ENCODE measurements at regions not wholly inside any gene's neighbourhood (a gene's known extent, or its start where the extent isn't known, plus 50 kb on each side); places are given as distances from the start of the nearest gene placed in this dataset.
"Not testable (repeated sequence)": the region's sequence is repeated elsewhere in the genome, so short reads cannot be mapped to it uniquely, and the experiment has no call there.

DNA sequence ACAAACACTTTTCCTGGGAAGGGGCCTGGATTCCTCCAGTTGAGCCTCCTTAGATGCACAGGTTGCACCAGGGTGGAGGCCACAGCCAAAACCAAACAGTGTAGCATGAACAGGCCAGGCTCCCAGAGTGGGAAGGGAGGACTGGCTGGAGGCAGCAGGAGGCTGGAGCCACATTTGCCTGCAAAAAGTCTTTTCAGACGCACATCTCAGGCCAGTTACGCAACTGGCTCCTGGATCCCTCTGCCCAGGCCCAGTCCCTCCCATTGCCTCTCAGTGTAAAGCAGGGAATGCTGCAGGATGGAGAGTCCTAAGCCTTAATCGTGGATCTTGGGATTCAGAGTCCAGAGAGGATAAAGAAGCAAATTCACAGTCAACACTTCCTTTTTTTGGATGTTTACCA is 305.1 kb upstream of the PLGLB1 start:
- TF ChIP-seq, protein P1, sequence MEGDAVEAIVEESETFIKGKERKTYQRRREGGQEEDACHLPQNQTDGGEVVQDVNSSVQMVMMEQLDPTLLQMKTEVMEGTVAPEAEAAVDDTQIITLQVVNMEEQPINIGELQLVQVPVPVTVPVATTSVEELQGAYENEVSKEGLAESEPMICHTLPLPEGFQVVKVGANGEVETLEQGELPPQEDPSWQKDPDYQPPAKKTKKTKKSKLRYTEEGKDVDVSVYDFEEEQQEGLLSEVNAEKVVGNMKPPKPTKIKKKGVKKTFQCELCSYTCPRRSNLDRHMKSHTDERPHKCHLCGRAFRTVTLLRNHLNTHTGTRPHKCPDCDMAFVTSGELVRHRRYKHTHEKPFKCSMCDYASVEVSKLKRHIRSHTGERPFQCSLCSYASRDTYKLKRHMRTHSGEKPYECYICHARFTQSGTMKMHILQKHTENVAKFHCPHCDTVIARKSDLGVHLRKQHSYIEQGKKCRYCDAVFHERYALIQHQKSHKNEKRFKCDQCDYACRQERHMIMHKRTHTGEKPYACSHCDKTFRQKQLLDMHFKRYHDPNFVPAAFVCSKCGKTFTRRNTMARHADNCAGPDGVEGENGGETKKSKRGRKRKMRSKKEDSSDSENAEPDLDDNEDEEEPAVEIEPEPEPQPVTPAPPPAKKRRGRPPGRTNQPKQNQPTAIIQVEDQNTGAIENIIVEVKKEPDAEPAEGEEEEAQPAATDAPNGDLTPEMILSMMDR (conservative IDR thresholded peaks at IDR 0.05), result not testable (repeated sequence)
- TF ChIP-seq ZFX (IDR thresholded peaks at IDR 0.05), result not testable (repeated sequence)
